ENCODE measurements at regions not wholly inside any gene's neighbourhood (a gene's known extent, or its start where the extent isn't known, plus 50 kb on each side); places are given as distances from the start of the nearest gene placed in this dataset.
A peak's percentile ranks its signal among the peaks of the same experiment; 100 is the strongest.

GRCh38 chr12:40620564-40621019 lies 71.6 kb upstream of the CNTN1 start:
- no peak for DNase-seq

- DNase-seq, result peak; percentile 72
Observed at GRCh38 chr12:40622246-40622838, 69.9 kb upstream of the CNTN1 start.

- DNase-seq, result no peak
Observed at GRCh38 chr12:40632171-40632570, 60.1 kb upstream of the CNTN1 start.

- DNase-seq, result no peak
Observed at GRCh38 chr12:40632933-40633332, 59.3 kb upstream of the CNTN1 start.

GRCh38 chr12:40634517-40635131 lies 57.6 kb upstream of the CNTN1 start:
- no peak for DNase-seq

GRCh38 chr12:40635141-40635731 lies 57.0 kb upstream of the CNTN1 start:
- no peak for DNase-seq

Measured in HCEC 1CT (cell line).